C4-2B (cell line): ENCODE measurements at regions not wholly inside any gene's neighbourhood (a gene's known extent, or its start where the extent isn't known, plus 50 kb on each side); places are given as distances from the start of the nearest gene placed in this dataset.

Experiments
- H3K27ac ChIP-seq: fragments of 450-650 bp; 2 replicates; pipeline ENCODE4 v1.5.1; 2017
- ZFX ChIP-seq: fragments of 450-650 bp; IDR thresholded peaks from 2 replicates; pipeline ENCODE4 v1.6.1; 2017
- TF ChIP-seq, protein P1 (sequence below): fragments of 450-650 bp; conservative IDR thresholded peaks from 2 replicates; pipeline ENCODE4 v1.5.1; 2017; ENCODE audit warnings: mild to moderate bottlenecking

DNA sequence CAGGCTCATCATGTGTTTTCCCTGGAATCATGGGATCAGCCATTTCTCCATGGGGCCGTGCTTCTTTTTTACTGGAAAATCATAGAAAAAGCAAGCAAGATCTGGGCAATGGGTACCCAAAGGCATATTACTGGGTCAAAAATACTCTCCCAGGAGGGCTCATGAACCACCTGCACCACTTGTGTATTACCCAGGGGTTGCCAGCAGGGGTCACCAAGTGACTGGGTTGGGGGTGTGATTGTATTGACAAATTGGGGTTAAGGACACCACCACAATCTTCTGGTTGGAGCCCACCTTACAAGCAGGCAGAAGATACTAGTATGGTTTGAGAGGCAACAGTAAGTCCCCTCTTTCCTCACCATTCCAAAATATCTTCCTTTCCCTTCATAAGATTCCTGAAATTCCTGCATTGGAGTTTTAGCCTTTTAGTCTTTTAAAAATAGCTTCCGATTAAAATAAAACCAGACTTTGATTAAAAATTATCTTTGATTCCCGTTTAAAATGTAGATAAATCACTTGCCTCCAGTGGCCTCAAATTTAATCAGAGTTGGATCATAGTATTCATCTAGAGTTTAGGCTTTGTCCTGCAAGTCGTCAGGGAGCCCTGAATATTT, 603.3 kb downstream of the KIF4B start:
- TF ChIP-seq, protein P1, sequence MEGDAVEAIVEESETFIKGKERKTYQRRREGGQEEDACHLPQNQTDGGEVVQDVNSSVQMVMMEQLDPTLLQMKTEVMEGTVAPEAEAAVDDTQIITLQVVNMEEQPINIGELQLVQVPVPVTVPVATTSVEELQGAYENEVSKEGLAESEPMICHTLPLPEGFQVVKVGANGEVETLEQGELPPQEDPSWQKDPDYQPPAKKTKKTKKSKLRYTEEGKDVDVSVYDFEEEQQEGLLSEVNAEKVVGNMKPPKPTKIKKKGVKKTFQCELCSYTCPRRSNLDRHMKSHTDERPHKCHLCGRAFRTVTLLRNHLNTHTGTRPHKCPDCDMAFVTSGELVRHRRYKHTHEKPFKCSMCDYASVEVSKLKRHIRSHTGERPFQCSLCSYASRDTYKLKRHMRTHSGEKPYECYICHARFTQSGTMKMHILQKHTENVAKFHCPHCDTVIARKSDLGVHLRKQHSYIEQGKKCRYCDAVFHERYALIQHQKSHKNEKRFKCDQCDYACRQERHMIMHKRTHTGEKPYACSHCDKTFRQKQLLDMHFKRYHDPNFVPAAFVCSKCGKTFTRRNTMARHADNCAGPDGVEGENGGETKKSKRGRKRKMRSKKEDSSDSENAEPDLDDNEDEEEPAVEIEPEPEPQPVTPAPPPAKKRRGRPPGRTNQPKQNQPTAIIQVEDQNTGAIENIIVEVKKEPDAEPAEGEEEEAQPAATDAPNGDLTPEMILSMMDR, result peak; percentile 90
- no peak for TF ChIP-seq ZFX
- no peak overlapping the region for H3K27ac ChIP-seq

GRCh38 chr5:155619688-155620087, 606.1 kb downstream of the KIF4B start:
- H3K27ac ChIP-seq, result no peak overlapping the region
- TF ChIP-seq, protein P1, result no peak
- TF ChIP-seq ZFX, result no peak

- TF ChIP-seq, protein P1, result no peak
- no peak for TF ChIP-seq ZFX
- H3K27ac ChIP-seq, result no peak overlapping the region
Measured at GRCh38 chr5:155620821-155621410, 607.4 kb downstream of the KIF4B start.

- no peak overlapping the region for H3K27ac ChIP-seq
- no peak for TF ChIP-seq ZFX
- TF ChIP-seq, protein P1, result no peak
Measured at GRCh38 chr5:155624597-155625241, 611.2 kb downstream of the KIF4B start.

DNA sequence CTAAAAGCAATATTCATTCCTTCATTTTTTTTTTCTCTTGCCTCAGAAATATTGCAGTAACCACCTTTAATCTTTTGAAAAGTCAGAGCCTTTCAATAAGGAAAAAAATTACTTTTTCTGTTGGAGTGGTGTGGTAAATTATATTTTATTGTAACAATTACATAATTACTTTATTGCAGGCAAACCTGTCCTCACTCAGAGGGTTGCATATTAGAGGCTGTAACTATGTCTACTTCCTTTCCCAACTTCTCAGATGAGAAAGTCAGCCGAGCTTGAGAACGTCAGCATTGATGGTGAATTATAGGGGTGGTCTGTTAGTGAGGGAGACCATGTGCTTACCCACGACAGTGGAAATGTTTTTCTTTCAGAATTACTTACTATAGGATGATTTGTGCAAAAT, 611.8 kb downstream of the KIF4B start:
- TF ChIP-seq ZFX, result no peak
- TF ChIP-seq, protein P1, result no peak
- H3K27ac ChIP-seq, result no peak overlapping the region

DNA sequence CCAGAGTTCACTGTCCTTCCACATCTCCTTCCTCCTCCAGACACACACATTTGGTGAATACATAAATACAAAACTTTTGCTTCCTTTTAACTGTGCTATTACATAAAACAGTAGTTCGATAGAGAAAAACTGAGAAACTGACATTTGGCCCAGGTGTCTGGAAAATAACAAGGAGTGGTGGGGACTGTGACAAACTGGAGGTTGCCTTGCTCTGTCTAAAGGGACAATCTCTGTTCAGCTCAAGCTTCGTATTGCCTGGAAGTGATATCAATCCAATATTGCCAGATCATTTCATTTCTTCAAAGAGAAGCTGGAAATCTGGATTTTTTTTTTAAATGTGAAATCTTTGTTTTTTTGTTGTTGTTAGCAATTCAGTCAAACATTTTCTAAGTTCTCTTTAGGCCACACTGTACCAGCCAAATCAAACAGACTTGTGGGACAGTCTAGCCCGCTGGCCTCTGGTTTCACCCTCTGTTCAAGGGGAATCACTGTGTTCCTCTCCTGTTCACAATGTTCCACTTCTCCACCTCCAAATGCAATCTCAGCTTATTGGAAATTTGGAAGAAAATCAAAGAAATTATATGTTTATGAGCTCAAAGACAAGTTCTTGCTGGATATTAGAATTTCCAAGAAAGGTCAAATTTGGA, 612.5 kb downstream of the KIF4B start:
- H3K27ac ChIP-seq, result no peak overlapping the region
- TF ChIP-seq, protein P1, result no peak
- no peak for TF ChIP-seq ZFX

GRCh38 chr5:155626592-155626991, 613.0 kb downstream of the KIF4B start:
- H3K27ac ChIP-seq, result no peak overlapping the region
- TF ChIP-seq ZFX, result no peak
- TF ChIP-seq, protein P1, result no peak
